SJCRH30 (cell line): ENCODE measurements at regions not wholly inside any gene's neighbourhood (a gene's known extent, or its start where the extent isn't known, plus 50 kb on each side); places are given as distances from the start of the nearest gene placed in this dataset.
"Not testable (repeated sequence)": the region's sequence is repeated elsewhere in the genome, so short reads cannot be mapped to it uniquely, and the experiment has no call there.

Source experiments
- DNase-seq, 2 experiments: peaks; one replicate each; pipeline ENCODE4 v3.0.0-alpha.2; 2015 to 2020
- H3K27ac ChIP-seq: fragments of 250-450 bp; sonication (Bioruptor Pico); 2 replicates; pipeline ENCODE4 v1.5.1; 2020; ENCODE audit warnings: mild to moderate bottlenecking, moderate library complexity
- H3K27me3 ChIP-seq: fragments of 250-450 bp; sonication (Bioruptor Pico); 2 replicates; pipeline ENCODE4 v1.5.1; 2020; ENCODE audit warnings: mild to moderate bottlenecking, moderate library complexity
- H3K36me3 ChIP-seq: fragments of 250-450 bp; sonication (Bioruptor Pico); 2 replicates; pipeline ENCODE4 v1.5.1; 2020; ENCODE audit warnings: mild to moderate bottlenecking, moderate library complexity
- H3K4me1 ChIP-seq: fragments of 250-450 bp; sonication (Bioruptor Pico); 2 replicates; pipeline ENCODE4 v1.5.1; 2020; ENCODE audit warnings: mild to moderate bottlenecking, moderate library complexity
- H3K4me3 ChIP-seq: fragments of 250-450 bp; sonication (Bioruptor Pico); 2 replicates; pipeline ENCODE4 v1.5.1; 2020; ENCODE audit warnings: mild to moderate bottlenecking, moderate library complexity
- H3K9me3 ChIP-seq: fragments of 250-450 bp; sonication (Bioruptor Pico); replicated peaks from 2 replicates; pipeline ENCODE4 v1.5.1; 2020; ENCODE audit warnings: mild to moderate bottlenecking, moderate library complexity

- H3K9me3 ChIP-seq, result no peaks in the 10 kb centered on the region
- no peaks in the 10 kb centered on the region for H3K36me3 ChIP-seq
Measured at GRCh38 chr2:8442833-8443486, 238.9 kb upstream of the ID2 start.

GRCh38 chr2:8445580-8445979 is 236.3 kb upstream of the ID2 start:
- Histone ChIP-seq H3K27me3 (no peaks in the 10 kb centered on the region), H3K4me3 (no peak overlapping the region), H3K4me1 (no peaks in the 10 kb centered on the region), H3K36me3 (no peaks in the 10 kb centered on the region), H3K27ac (no peak overlapping the region), H3K9me3 (no peaks in the 10 kb centered on the region)
- no peak for DNase-seq

More at GRCh38 chr2:8442833-8443486, 238.9 kb upstream of the ID2 start:
- no peak overlapping the region for H3K4me3 ChIP-seq
- no peak overlapping the region for H3K27ac ChIP-seq
- no peaks in the 10 kb centered on the region for H3K4me1 ChIP-seq
- H3K27me3 ChIP-seq, result no peaks in the 10 kb centered on the region
- DNase-seq, result no peak

- not testable (repeated sequence) for H3K4me3 ChIP-seq, H3K36me3 ChIP-seq, H3K4me1 ChIP-seq, H3K27me3 ChIP-seq, DNase-seq, H3K9me3 ChIP-seq, H3K27ac ChIP-seq
Measured at GRCh38 chr2:8446751-8447150, 235.1 kb upstream of the ID2 start.

GRCh38 chr2:8447610-8448221 is 234.1 kb upstream of the ID2 start:
- Histone ChIP-seq H3K9me3 (no peaks in the 10 kb centered on the region), H3K4me3 (no peak overlapping the region), H3K36me3 (no peaks in the 10 kb centered on the region), H3K4me1 (no peaks in the 10 kb centered on the region), H3K27ac (no peak overlapping the region), H3K27me3 (no peaks in the 10 kb centered on the region)
- DNase-seq, result no peak

GRCh38 chr2:8448824-8449556 is 232.9 kb upstream of the ID2 start:
- no peaks in the 10 kb centered on the region for H3K36me3 ChIP-seq
- H3K9me3 ChIP-seq, result no peaks in the 10 kb centered on the region
- H3K4me3 ChIP-seq, result no peak overlapping the region
- no peak for DNase-seq
- H3K27ac ChIP-seq, result no peak overlapping the region
- 0 out of 2 replicates have a peak, but pooled peaks cover under 1% of the 10 kb centered on the region for H3K27me3 ChIP-seq
- H3K4me1 ChIP-seq, result no peaks in the 10 kb centered on the region

- no peaks in the 10 kb centered on the region for H3K9me3 ChIP-seq
- DNase-seq, result no peak
- H3K4me1 ChIP-seq, result 0 out of 2 replicates have a peak, but pooled peaks cover 2% of the 10 kb centered on the region
- no peak overlapping the region for H3K4me3 ChIP-seq
- H3K36me3 ChIP-seq, result no peaks in the 10 kb centered on the region
- 0 out of 2 replicates have a peak, but pooled peaks cover 8% of the 10 kb centered on the region for H3K27me3 ChIP-seq
- no peak overlapping the region for H3K27ac ChIP-seq
Measured at GRCh38 chr2:8451273-8451672, 230.6 kb upstream of the ID2 start.

GRCh38 chr2:8452296-8452695 is 229.6 kb upstream of the ID2 start:
- H3K36me3 ChIP-seq, result no peaks in the 10 kb centered on the region
- 0 out of 2 replicates have a peak, but pooled peaks cover 8% of the 10 kb centered on the region for H3K27me3 ChIP-seq
- no peak overlapping the region for H3K4me3 ChIP-seq
- no peak overlapping the region for H3K27ac ChIP-seq
- no peak for DNase-seq
- 0 out of 2 replicates have a peak, but pooled peaks cover 2% of the 10 kb centered on the region for H3K4me1 ChIP-seq
- H3K9me3 ChIP-seq, result no peaks in the 10 kb centered on the region

GRCh38 chr2:8452979-8453903 is 228.6 kb upstream of the ID2 start:
- Histone ChIP-seq H3K27ac (no peak overlapping the region), H3K36me3 (no peaks in the 10 kb centered on the region), H3K4me1 (0 out of 2 replicates have a peak, but pooled peaks cover 2% of the 10 kb centered on the region), H3K27me3 (peaks cover 8% of the 10 kb centered on the region; the same call in 1 of the 2 replicates), H3K9me3 (no peaks in the 10 kb centered on the region), H3K4me3 (no peak overlapping the region)
- no peak for DNase-seq

- DNase-seq, result peak; percentile 11 to 12
- no peaks in the 10 kb centered on the region for H3K9me3 ChIP-seq
- no peak overlapping the region for H3K4me3 ChIP-seq
- H3K27me3 ChIP-seq, result peaks cover 8% of the 10 kb centered on the region; the same call in 1 of the 2 replicates
- H3K36me3 ChIP-seq, result no peaks in the 10 kb centered on the region
- H3K27ac ChIP-seq, result peak overlapping the region; percentile 40
- 0 out of 2 replicates have a peak, but pooled peaks cover 2% of the 10 kb centered on the region for H3K4me1 ChIP-seq
Measured at GRCh38 chr2:8453904-8454302, 228.0 kb upstream of the ID2 start.

GRCh38 chr2:8454797-8455196 is 227.1 kb upstream of the ID2 start:
- Histone ChIP-seq H3K27ac (peak overlapping the region; percentile 40; the same call in 1 of the 2 replicates), H3K27me3 (peaks cover 8% of the 10 kb centered on the region; the same call in 1 of the 2 replicates), H3K4me3 (no peak overlapping the region), H3K4me1 (0 out of 2 replicates have a peak, but pooled peaks cover 2% of the 10 kb centered on the region), H3K36me3 (no peaks in the 10 kb centered on the region), H3K9me3 (no peaks in the 10 kb centered on the region)
- DNase-seq, result peak; percentile 21 to 36

- Histone ChIP-seq H3K36me3 (no peaks in the 10 kb centered on the region), H3K9me3 (no peaks in the 10 kb centered on the region), H3K27ac (no peak overlapping the region), H3K27me3 (peaks cover 8% of the 10 kb centered on the region; the same call in 1 of the 2 replicates), H3K4me1 (0 out of 2 replicates have a peak, but pooled peaks cover 2% of the 10 kb centered on the region), H3K4me3 (no peak overlapping the region)
- DNase-seq, result no peak
Measured at GRCh38 chr2:8455236-8456150, 226.4 kb upstream of the ID2 start.

GRCh38 chr2:8456151-8457091 is 225.4 kb upstream of the ID2 start:
- no peak for DNase-seq
- Histone ChIP-seq H3K9me3 (no peaks in the 10 kb centered on the region), H3K4me1 (0 out of 2 replicates have a peak, but pooled peaks cover 2% of the 10 kb centered on the region), H3K4me3 (no peak overlapping the region), H3K27me3 (peaks cover 8% of the 10 kb centered on the region; the same call in 1 of the 2 replicates), H3K27ac (no peak overlapping the region), H3K36me3 (no peaks in the 10 kb centered on the region)
